ENCODE measurements at regions not wholly inside any gene's neighbourhood (a gene's known extent, or its start where the extent isn't known, plus 50 kb on each side); places are given as distances from the start of the nearest gene placed in this dataset.
"Not testable (repeated sequence)": the region's sequence is repeated elsewhere in the genome, so short reads cannot be mapped to it uniquely, and the experiment has no call there.

DNA sequence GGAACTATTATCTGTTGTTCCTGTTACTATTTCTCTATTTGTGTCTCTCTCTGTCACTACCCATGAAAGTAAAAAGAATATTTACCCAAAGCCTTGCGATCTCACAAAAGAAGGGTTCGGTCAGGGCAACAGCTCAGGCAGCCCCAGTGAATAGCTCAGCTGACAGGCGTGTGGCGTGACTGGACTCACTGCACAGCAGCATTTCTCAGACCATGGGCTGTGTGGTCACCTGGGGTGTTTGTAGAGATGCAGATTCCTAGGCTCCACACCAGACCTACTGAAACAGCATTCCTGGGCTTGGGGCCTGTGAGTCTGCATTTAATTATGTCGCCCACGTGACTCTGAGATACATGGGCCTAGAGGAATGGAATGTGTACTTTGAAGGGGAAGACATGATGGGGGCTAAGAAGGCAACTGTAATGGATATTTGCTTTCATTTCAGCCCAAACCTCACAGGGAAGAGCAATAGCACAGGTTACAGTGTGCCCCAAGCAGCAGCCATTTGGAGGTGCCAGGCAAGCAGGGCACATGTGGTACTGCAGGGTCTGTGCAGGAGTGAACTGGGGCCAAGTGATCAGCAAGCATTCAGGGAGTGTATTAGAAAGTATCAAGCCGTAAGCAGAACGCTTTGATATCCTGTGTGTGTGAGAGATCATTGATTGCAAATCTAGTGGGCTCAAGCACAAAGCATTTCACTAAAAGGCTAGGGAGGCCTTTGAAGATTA, 90.4 kb upstream of the RBMS1 start:
- peak overlapping the region in 1 of 2 donors; percentile 47 for H3K27ac ChIP-seq

DNA sequence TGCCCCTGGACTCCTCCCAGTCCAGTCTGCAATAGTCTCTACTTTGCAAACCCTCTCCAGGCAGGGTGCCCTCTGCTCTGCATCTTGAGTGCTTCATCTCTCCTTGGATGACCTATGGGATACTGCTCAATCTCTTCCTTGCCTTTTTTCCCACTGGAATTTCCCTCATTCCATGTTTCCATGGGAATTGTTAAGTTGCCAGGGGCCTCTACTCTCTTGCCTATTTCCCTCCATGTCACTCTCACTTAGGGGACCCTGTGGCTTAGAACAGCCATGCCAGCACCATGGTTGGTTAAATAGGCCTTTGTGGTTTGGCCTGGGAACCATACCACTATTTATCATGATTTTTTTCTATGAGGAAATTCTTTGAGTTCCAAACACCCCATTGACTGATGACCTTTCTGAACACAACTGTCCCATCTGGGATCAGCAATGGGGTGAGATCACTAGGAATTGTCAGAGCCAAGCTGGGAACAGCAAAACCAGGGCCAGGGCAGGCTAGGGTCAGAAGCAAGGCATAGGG, 91.4 kb upstream of the RBMS1 start:
- H3K27ac ChIP-seq = peak overlapping the region in 1 of 2 donors; percentile 45
- TF ChIP-seq, protein P1, sequence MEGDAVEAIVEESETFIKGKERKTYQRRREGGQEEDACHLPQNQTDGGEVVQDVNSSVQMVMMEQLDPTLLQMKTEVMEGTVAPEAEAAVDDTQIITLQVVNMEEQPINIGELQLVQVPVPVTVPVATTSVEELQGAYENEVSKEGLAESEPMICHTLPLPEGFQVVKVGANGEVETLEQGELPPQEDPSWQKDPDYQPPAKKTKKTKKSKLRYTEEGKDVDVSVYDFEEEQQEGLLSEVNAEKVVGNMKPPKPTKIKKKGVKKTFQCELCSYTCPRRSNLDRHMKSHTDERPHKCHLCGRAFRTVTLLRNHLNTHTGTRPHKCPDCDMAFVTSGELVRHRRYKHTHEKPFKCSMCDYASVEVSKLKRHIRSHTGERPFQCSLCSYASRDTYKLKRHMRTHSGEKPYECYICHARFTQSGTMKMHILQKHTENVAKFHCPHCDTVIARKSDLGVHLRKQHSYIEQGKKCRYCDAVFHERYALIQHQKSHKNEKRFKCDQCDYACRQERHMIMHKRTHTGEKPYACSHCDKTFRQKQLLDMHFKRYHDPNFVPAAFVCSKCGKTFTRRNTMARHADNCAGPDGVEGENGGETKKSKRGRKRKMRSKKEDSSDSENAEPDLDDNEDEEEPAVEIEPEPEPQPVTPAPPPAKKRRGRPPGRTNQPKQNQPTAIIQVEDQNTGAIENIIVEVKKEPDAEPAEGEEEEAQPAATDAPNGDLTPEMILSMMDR (IDR thresholded peaks at IDR 0.05) = no peak
- no peak overlapping the region for H3K4me3 ChIP-seq
- DNase-seq (ENCODE audit: low spot score) = no peak

More for the DNA sequence above, 90.4 kb upstream of the RBMS1 start:
- H3K4me3 ChIP-seq = no peak overlapping the region
- TF ChIP-seq, protein P1 (IDR thresholded peaks at IDR 0.05) = no peak
- DNase-seq (ENCODE audit: low spot score) = no peak

DNA sequence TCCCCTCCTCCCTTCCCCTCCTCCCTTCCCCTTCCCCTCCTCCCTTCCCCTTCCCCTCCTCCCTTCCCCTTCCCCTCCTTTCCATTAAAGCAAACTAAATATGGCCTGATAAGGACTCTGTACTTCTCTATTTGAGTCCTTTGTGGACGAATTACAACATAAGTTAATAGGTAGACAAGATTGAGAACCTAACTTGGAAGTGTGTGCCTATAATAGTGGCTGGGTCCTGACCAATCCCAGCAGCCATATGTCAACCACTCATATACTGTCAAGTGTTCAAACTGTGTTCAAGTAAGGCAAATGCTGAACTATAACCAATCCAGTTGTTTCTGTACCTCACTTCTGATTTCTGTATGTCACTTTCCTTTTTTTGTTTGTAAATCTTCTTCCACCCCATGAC, 97.1 kb upstream of the RBMS1 start:
- no peak for DNase-seq (ENCODE audit: low spot score)
- Histone ChIP-seq H3K4me3 (no peak overlapping the region), H3K27ac (peak overlapping the region in 1 of 2 donors; percentile 41)
- TF ChIP-seq, protein P1 (IDR thresholded peaks at IDR 0.05) = no peak

DNA sequence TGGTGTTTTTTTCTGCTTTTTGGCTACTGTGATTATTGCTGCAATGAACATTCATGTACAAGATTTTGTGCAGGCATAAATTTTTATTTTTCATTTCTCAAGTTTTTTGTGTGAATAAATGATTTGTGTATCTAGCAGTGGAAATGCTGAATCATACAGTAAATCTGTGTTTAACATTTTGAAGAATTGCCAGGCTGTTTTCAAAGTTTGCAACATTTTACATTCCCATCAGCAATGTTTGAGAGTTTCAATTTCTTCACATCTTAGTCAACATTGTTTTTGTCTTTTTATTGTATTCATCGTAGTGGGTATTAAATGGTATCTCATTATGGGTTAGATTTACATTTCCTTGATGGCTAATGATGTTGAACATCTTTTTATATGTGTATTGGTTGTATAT, 98.8 kb upstream of the RBMS1 start:
- Histone ChIP-seq H3K4me3 (no peak overlapping the region), H3K27ac (no peak overlapping the region)
- DNase-seq (ENCODE audit: low spot score) = no peak
- TF ChIP-seq, protein P1 (IDR thresholded peaks at IDR 0.05) = no peak

DNA sequence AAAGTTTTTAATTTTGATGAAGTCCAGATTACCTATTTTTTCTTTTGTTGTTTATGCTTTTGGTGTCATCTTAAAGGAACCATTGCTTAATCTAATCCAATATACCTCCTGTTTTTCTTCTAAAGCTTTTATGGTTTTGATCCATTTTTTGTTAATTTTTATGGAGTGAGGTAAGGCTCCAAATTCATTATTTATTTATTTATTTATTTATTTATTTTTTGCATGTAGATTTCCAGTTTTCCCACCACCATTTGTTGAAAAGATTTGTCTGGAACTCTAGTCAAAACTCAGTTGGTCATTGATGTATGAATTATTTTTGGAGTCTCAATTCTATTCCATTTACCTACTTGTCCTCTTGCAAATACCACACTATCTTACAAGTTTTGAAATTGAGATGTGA, 99.4 kb upstream of the RBMS1 start:
- Histone ChIP-seq H3K4me3 (no peak overlapping the region), H3K27ac (no peak overlapping the region)
- no peak for DNase-seq (ENCODE audit: low spot score)
- TF ChIP-seq, protein P1 (IDR thresholded peaks at IDR 0.05) = no peak

DNA sequence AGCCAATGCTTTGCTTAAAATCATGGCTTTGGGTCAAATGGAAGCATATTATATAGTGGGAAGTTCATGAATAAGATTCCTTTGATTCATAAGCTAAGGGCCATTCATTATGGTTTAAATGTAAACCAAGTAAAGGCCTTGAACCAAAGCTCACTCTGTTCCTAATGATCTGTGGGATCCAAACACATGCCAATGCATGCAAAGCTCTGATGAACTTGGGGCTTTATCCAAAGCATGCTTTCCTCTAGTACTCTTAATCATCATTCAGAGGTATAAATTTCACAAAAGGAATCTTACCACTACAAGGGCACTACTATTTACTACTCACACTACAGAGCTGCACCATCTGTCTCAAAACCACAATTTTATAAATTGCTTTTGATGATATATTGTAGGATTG, 102.8 kb upstream of the RBMS1 start:
- H3K4me3 ChIP-seq = no peak overlapping the region
- no peak overlapping the region for H3K27ac ChIP-seq
- no peak for DNase-seq (ENCODE audit: low spot score)
- TF ChIP-seq, protein P1 (IDR thresholded peaks at IDR 0.05) = no peak

DNA sequence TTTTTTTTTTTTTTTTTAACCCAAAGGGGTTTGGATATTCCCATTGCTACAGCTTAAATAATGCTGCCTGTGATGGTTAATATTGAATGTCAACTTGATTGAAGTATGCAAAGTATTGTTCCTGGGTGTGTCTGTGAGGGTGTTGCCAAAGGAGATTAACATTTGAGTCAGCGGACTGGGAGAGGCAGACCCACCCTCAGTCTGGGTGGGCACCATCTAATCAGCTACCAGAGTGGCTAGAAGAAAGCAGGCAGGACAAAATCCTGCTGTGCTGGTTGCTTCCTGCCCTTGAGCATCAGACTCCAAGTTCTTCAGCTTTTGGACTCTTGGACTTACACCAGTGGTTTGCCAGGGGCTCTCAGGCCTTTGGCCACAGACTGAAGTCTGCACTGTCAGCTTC, 106.8 kb upstream of the RBMS1 start:
- H3K4me3 ChIP-seq; H3K27ac ChIP-seq; DNase-seq (ENCODE audit: low spot score): not testable (repeated sequence)

Measured in coronary artery (tissue), 2 donors.